ENCODE measurements at regions not wholly inside any gene's neighbourhood (a gene's known extent, or its start where the extent isn't known, plus 50 kb on each side); places are given as distances from the start of the nearest gene placed in this dataset.

- ChIA-PET CTCF (no interaction called here), POLR2A (no interaction called here)
- H3K9me1 ChIP-seq (replicated peaks; ENCODE audit: control insufficient read depth, extremely low read depth, insufficient read depth, low read length), result no peaks in the 10 kb centered on the region
- no peaks in the 10 kb centered on the region for H3K27me3 ChIP-seq (ENCODE audit: control insufficient read depth in 2 of 2, insufficient read depth in 2 of 2, low read length in 2 of 2)
- FAIRE-seq (no peak), DNase-seq (ENCODE audit: low read depth, low spot score) (no peak)
- H3K79me2 ChIP-seq (ENCODE audit: control insufficient read depth, insufficient read depth, low read length), result no peaks in the 10 kb centered on the region
- H4K20me1 ChIP-seq (replicated peaks; ENCODE audit: control insufficient read depth, extremely low read depth, insufficient read depth, low read length), result no peaks in the 10 kb centered on the region
- intact Hi-C loops (cut with micrococcal nuclease), result no loop called here
- BruUV-seq (replicated peaks), result no TSS peak
- H3K4me3 ChIP-seq (replicated peaks in 1 of 3; ENCODE audit: insufficient read depth in 1 of 3, low read depth in 1 of 3, low read length in 3 of 3), result no peak overlapping the region
- no peaks in the 10 kb centered on the region for H3K36me3 ChIP-seq (ENCODE audit: control insufficient read depth in 2 of 2, extremely low read depth in 1 of 2, insufficient read depth in 2 of 2, low read length in 2 of 2)
- TF ChIP-seq FOS (IDR thresholded peaks at IDR 0.05; ENCODE audit: borderline replicate concordance, insufficient read depth, low read length) (no peak), CTCF (IDR thresholded peaks at IDR 0.05; ENCODE audit: extremely low read depth in 1 of 2, insufficient read depth in 1 of 2, low read depth in 1 of 2, low read length in 2 of 2) (no peak), POLR2AphosphoS5 (IDR thresholded peaks at IDR 0.05; ENCODE audit: insufficient read depth, low read depth, low read length) (no peak), MYC (IDR thresholded peaks at IDR 0.05; ENCODE audit: low read depth, low read length) (no peak), JUN (IDR thresholded peaks at IDR 0.05; ENCODE audit: borderline replicate concordance, insufficient read depth, insufficient read length, low read depth) (no peak), POLR2A (IDR thresholded peaks at IDR 0.05; ENCODE audit: low read depth, low read length) (no peak), GATA2 (IDR thresholded peaks at IDR 0.05; ENCODE audit: insufficient read depth, insufficient read length, low read depth, low read length) (no peak), MAX (IDR thresholded peaks at IDR 0.05; ENCODE audit: insufficient read depth, insufficient read length) (no peak), EZH2 (IDR thresholded peaks at IDR 0.05; ENCODE audit: borderline replicate concordance, low read depth, low read length, severe bottlenecking) (no peak)
- dilution Hi-C loops (cut with MboI; ENCODE audit: extremely low pct_ligation_motif_present, low sequenced_read_pairs), result no loop called here
- no peaks in the 10 kb centered on the region for H3K4me1 ChIP-seq (ENCODE audit: control insufficient read depth, extremely low read depth, insufficient read depth, low read length)
- H3K4me2 ChIP-seq (ENCODE audit: insufficient read depth, low read length), result no peak overlapping the region
- H3K9ac ChIP-seq (replicated peaks; ENCODE audit: extremely low read depth, insufficient read depth, low read length), result no peak overlapping the region
- H3K9me3 ChIP-seq (replicated peaks; ENCODE audit: control insufficient read depth, insufficient read depth, low read length), result no peaks in the 10 kb centered on the region
- no peak overlapping the region for H3K27ac ChIP-seq (ENCODE audit: insufficient read depth, low read depth, low read length)
- no peak overlapping the region for H2AFZ ChIP-seq (ENCODE audit: low read depth, low read length)
Measured at GRCh38 chr2:184004289-184004947, 593.9 kb upstream of the ZNF804A start.

All from endothelial cell of umbilical vein (primary cell).